Neuronal stem cell (in vitro differentiated cells): ENCODE measurements at regions not wholly inside any gene's neighbourhood (a gene's known extent, or its start where the extent isn't known, plus 50 kb on each side); places are given as distances from the start of the nearest gene placed in this dataset.

Experiments used
- DNase-seq: peaks from one replicate; pipeline ENCODE4 v3.0.0-alpha.2; 2013; ENCODE audit warnings: low spot score
- H2AFZ ChIP-seq: one replicate; pipeline ENCODE4 v1.6.1; 2013; ENCODE audit warnings: mild to moderate bottlenecking, low read length, inconsistent platforms
- H2AK5ac ChIP-seq: 2 replicates; pipeline ENCODE4 v1.6.1; 2013; ENCODE audit warnings: low read depth, mild to moderate bottlenecking, inconsistent platforms, low read length, moderate library complexity, mixed read lengths
- H2BK120ac ChIP-seq: 2 replicates; pipeline ENCODE4 v1.6.1; 2013; ENCODE audit warnings: low read depth, mild to moderate bottlenecking, inconsistent platforms, low read length, moderate library complexity, mixed read lengths
- H2BK12ac ChIP-seq: one replicate; pipeline ENCODE4 v1.6.1; 2013; ENCODE audit warnings: low read length, inconsistent platforms
- H2BK15ac ChIP-seq: 2 replicates; pipeline ENCODE4 v1.6.1; 2013; ENCODE audit warnings: mild to moderate bottlenecking, low read length, inconsistent platforms, mixed read lengths
- H2BK5ac ChIP-seq: one replicate; pipeline ENCODE4 v1.6.1; 2013; ENCODE audit warnings: inconsistent platforms, mild to moderate bottlenecking, low read length, moderate library complexity
- H3K14ac ChIP-seq: one replicate; pipeline ENCODE4 v1.6.1; 2013; ENCODE audit warnings: low read length, inconsistent platforms
- H3K18ac ChIP-seq: 2 replicates; pipeline ENCODE4 v1.6.1; 2013; ENCODE audit warnings: low read length, inconsistent platforms
- H3K23ac ChIP-seq: 2 replicates; pipeline ENCODE4 v1.6.1; 2013; ENCODE audit warnings: low read depth, mild to moderate bottlenecking, mixed read lengths, low read length, inconsistent platforms; ENCODE audit not compliant: poor library complexity
- H3K27ac ChIP-seq: replicated peaks from 3 replicates; pipeline ENCODE4 v1.5.1; 2013; ENCODE audit warnings: low read length, inconsistent platforms
- H3K27me3 ChIP-seq, 3 experiments: 2 replicates each; pipeline ENCODE4 v1.6.1; 2013; ENCODE audit warnings: low read length in 3 of 3, mild to moderate bottlenecking in 2 of 3, inconsistent platforms in 1 of 3, low read depth in 1 of 3, mixed read lengths in 1 of 3, moderate library complexity in 1 of 3; ENCODE audit not compliant: control insufficient read depth in 3 of 3, insufficient read depth in 3 of 3
- H3K36me3 ChIP-seq, 2 donors: replicated peaks in 1 of 2; 2 replicates each; pipeline ENCODE4 v1.6.1; 2013; ENCODE audit warnings: low read length in 2 of 2; ENCODE audit not compliant: control insufficient read depth in 2 of 2, insufficient read depth in 2 of 2
- H3K4ac ChIP-seq: 2 replicates; pipeline ENCODE4 v1.6.1; 2013; ENCODE audit warnings: inconsistent platforms, mild to moderate bottlenecking, low read length, moderate library complexity
- H3K4me1 ChIP-seq, 2 donors: 1 replicate in 1 of 2; 2 replicates in 1 of 2; pipeline ENCODE4 v1.6.1; 2013; ENCODE audit warnings: low read length in 2 of 2, low read depth in 1 of 2; ENCODE audit not compliant: control insufficient read depth in 2 of 2, insufficient read depth in 1 of 2
- H3K4me2 ChIP-seq: one replicate; pipeline ENCODE4 v1.6.1; 2013; ENCODE audit warnings: mild to moderate bottlenecking, low read length, inconsistent platforms; ENCODE audit not compliant: insufficient read depth, poor library complexity, severe bottlenecking
- H3K4me3 ChIP-seq, 2 donors: 2 replicates each; pipeline ENCODE4 v1.5.1; 2013; ENCODE audit warnings: low read length in 2 of 2, mild to moderate bottlenecking in 2 of 2, inconsistent platforms in 1 of 2, moderate library complexity in 1 of 2
- H3K79me1 ChIP-seq: one replicate; pipeline ENCODE4 v1.6.1; 2013; ENCODE audit warnings: low read depth, mild to moderate bottlenecking, inconsistent platforms, low read length, moderate library complexity
- H3K9ac ChIP-seq: one replicate; pipeline ENCODE4 v1.6.1; 2013; ENCODE audit warnings: mild to moderate bottlenecking, low read depth, low read length, inconsistent platforms; ENCODE audit not compliant: poor library complexity
- H3K9me3 ChIP-seq, 2 donors: replicated peaks in 1 of 2; 2 replicates each; pipeline versions ENCODE3 to v1.6.1; 2013; ENCODE audit warnings: low read length in 2 of 2, mild to moderate bottlenecking in 2 of 2, inconsistent platforms in 1 of 2, low read depth in 1 of 2, mixed read lengths in 1 of 2, moderate library complexity in 1 of 2; ENCODE audit not compliant: control insufficient read depth in 2 of 2, insufficient read depth in 1 of 2
- H4K8ac ChIP-seq: one replicate; pipeline ENCODE4 v1.6.1; 2013; ENCODE audit warnings: low read depth, mild to moderate bottlenecking, inconsistent platforms, low read length, moderate library complexity
- H4K91ac ChIP-seq: one replicate; pipeline ENCODE4 v1.6.1; 2013; ENCODE audit warnings: low read length, low read depth, mild to moderate bottlenecking, inconsistent platforms; ENCODE audit not compliant: poor library complexity
- WGBS, 2 donors: extraction: QIAGEN DNeasy Blood & Tissue Kit; methylation state at CpG; one replicate each; pipeline ENCODE4 v1.1.7; 2013; ENCODE audit warnings: missing lambda C conversion rate in 2 of 2, mixed read lengths in 1 of 2; ENCODE audit not compliant: insufficient read length in 2 of 2, insufficient replicate concordance in 1 of 2; ENCODE audit errors: extremely low coverage in 2 of 2; 5-methylcytosine and 5-hydroxymethylcytosine counted together

DNA sequence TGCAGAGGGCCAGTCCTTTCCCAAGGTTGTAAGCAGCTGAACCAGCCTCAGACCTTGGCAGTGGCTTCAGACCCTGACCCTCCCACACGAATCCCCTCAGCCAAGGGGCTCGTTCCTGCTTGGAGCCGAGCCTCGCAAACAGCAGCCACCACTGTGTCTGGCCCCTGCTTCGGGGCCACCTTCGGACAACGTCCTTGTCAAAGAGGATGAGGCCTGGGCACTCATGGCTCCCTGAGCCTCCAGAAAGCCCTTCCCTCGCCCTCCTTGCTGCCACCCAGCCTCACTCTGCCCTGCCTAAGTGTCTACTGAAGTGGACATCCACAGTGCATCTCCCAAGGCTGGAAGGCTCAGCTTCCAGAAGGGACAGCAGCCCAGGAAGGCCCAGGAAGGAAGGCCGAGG is 161.7 kb downstream of the OLFM1 start:
- H3K4ac ChIP-seq: no peak overlapping the region
- H3K18ac ChIP-seq: peak overlapping the region; percentile 58
- H2AFZ ChIP-seq: no peak overlapping the region
- peak overlapping the region; percentile 97 for H2AK5ac ChIP-seq
- no peak overlapping the region for H4K91ac ChIP-seq
- peak overlapping the region; percentile 78 for H2BK5ac ChIP-seq
- no peak overlapping the region for H3K23ac ChIP-seq
- peak overlapping the region; percentile 98 for H2BK15ac ChIP-seq
- no peaks in the 10 kb centered on the region for H3K79me1 ChIP-seq
- H3K9ac ChIP-seq: peak overlapping the region; percentile 30
- H3K14ac ChIP-seq: no peak overlapping the region
- no CpG with 5 or more reads among the region's 9 CpGs for whole genome bisulfite sequencing, 2 donors
- H3K27ac ChIP-seq: no peak overlapping the region
- no peak overlapping the region for H3K4me2 ChIP-seq
- no peak overlapping the region for H2BK120ac ChIP-seq
- H3K36me3 ChIP-seq: no peaks in the 10 kb centered on the region
- no peak overlapping the region for H3K4me3 ChIP-seq
- H3K4me1 ChIP-seq: peaks cover 0 to 21% of the 10 kb centered on the region in 2 donors
- peaks cover 0 to 4% of the 10 kb centered on the region in 2 donors for H3K9me3 ChIP-seq
- peak overlapping the region; percentile 43 for H4K8ac ChIP-seq
- H3K27me3 ChIP-seq: peaks cover 0 to 22% (median 3%) of the 10 kb centered on the region in 3 experiments
- peak overlapping the region; percentile 30 for H2BK12ac ChIP-seq
- DNase-seq: no peak

DNA sequence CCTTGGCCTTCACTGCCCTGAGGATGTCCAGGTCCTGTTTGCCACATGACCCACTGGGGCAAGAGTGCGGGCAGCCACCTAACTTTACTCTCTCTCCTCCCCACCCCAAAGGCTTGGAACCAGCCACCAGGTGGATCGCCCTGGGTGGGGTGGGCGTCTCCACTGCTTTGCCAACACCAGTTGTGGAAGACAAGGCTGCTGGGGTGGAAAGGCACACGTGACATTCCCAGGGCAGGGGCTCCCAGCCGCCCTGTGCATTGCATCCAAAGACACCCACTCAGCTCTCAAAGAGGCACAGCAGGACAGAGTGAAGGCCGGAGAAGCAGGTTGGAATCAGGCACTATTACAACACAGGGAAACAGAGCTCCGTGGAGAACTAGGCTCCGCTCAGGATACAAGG is 162.2 kb downstream of the OLFM1 start:
- H3K9ac ChIP-seq: no peak overlapping the region
- H3K27ac ChIP-seq: no peak overlapping the region
- DNase-seq: no peak
- no peaks in the 10 kb centered on the region for H3K79me1 ChIP-seq
- no CpG with 5 or more reads among the region's 8 CpGs for WGBS, 2 donors
- no peak overlapping the region for H3K4me2 ChIP-seq
- H3K36me3 ChIP-seq: no peaks in the 10 kb centered on the region
- no peak overlapping the region for H2AFZ ChIP-seq
- H2AK5ac ChIP-seq: peak overlapping the region; percentile 97
- no peak overlapping the region for H4K8ac ChIP-seq
- H2BK5ac ChIP-seq: no peak overlapping the region
- peaks cover 0 to 21% of the 10 kb centered on the region in 2 donors for H3K4me1 ChIP-seq
- no peak overlapping the region for H4K91ac ChIP-seq
- H3K27me3 ChIP-seq: peaks cover 0 to 25% (median 3%) of the 10 kb centered on the region in 3 experiments
- H2BK12ac ChIP-seq: no peak overlapping the region
- H3K4me3 ChIP-seq: no peak overlapping the region
- H3K18ac ChIP-seq: peak overlapping the region; percentile 2
- H3K14ac ChIP-seq: no peak overlapping the region
- peaks cover 0 to 4% of the 10 kb centered on the region in 2 donors for H3K9me3 ChIP-seq
- H2BK15ac ChIP-seq: peak overlapping the region; percentile 98
- no peak overlapping the region for H3K4ac ChIP-seq
- peak overlapping the region; percentile 3 for H3K23ac ChIP-seq
- H2BK120ac ChIP-seq: no peak overlapping the region

DNA sequence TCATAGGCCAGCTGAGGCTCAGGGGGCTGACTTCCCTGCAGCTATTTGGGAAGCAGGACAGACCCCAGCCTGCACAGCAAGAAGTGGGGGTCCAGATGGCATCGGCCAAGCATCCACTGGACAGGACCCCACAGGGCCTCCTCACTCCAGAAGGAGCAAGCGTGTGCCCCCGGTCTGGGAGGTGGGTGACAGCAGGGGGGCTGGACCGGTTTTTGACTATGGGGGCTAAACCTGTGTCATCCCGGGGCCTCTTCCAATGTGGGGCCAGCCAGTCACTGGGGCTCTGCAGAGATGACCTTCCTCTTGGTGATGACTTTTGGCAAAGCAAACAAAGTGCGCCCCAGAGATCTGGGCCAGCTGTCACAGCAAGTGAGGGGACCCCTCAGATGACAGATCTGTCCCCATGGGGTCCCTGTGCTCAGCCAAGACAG is 163.9 kb downstream of the OLFM1 start:
- H2AK5ac ChIP-seq: peak overlapping the region; percentile 40
- H2BK12ac ChIP-seq: peak overlapping the region; percentile 2
- no peak overlapping the region for H3K4me3 ChIP-seq
- no peak overlapping the region for H3K9ac ChIP-seq
- peaks cover 0 to 30% of the 10 kb centered on the region in 2 donors for H3K4me1 ChIP-seq
- H4K91ac ChIP-seq: no peak overlapping the region
- H3K14ac ChIP-seq: no peak overlapping the region
- peak overlapping the region; percentile 31 for H3K23ac ChIP-seq
- no peak overlapping the region for H3K4me2 ChIP-seq
- H3K18ac ChIP-seq: peak overlapping the region; percentile 38
- peak overlapping the region; percentile 3 for H2BK15ac ChIP-seq
- peaks cover 0 to 25% (median 3%) of the 10 kb centered on the region in 3 experiments for H3K27me3 ChIP-seq
- no peaks in the 10 kb centered on the region for H3K36me3 ChIP-seq
- peak overlapping the region; percentile 29 for H2BK5ac ChIP-seq
- H3K79me1 ChIP-seq: no peaks in the 10 kb centered on the region
- WGBS, 2 donors: no CpG with 5 or more reads among the region's 6 CpGs
- peaks cover 0 to 4% of the 10 kb centered on the region in 2 donors for H3K9me3 ChIP-seq
- no peak overlapping the region for H2AFZ ChIP-seq
- H3K27ac ChIP-seq: no peak overlapping the region
- H4K8ac ChIP-seq: no peak overlapping the region
- H3K4ac ChIP-seq: no peak overlapping the region
- DNase-seq: no peak
- no peak overlapping the region for H2BK120ac ChIP-seq

DNA sequence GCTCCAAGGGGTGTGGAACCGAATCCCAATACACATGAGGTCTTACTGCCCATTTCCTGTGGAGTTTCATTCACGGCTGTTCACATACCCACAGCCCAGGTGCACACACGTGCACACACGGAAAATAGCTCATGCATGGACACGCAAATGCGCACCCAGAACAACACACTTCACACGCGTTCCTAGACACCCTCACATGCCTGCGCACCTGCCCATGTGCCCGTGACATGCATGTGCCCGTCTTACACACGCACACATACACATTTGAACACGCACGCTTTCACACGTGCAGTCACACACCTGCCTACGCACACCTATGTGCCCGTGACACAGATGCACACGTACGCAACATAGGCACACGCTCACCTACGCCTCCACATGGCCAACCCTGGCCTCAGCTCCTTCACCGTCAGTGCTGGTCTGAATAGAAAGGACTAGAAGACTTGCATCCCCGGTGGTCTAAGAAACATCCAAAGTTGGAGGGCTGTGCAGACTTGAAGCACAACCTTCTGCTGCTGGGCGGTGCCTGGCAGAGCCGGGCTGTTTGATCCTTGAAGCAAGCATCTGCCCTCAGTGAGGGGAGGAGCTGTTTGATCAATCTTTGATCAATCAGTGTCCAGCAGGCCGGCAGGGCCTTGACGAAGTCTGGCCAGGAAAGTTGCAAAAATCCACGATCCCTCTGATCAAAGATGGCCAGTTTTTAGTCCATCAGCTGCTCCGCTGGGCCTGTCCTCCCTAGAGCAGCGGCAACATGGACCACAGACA is 164.7 kb downstream of the OLFM1 start:
- Histone ChIP-seq H3K4ac (peak overlapping the region; percentile 7), H2BK120ac (no peak overlapping the region), H2BK12ac (peak overlapping the region; percentile 2), H3K9me3 (peaks cover 0 to 4% of the 10 kb centered on the region in 2 donors), H4K91ac (no peak overlapping the region), H3K27me3 (peaks cover 0 to 25% (median 3%) of the 10 kb centered on the region in 3 experiments), H2BK5ac (no peak overlapping the region), H4K8ac (no peak overlapping the region), H2AFZ (no peak overlapping the region), H3K14ac (peak overlapping the region; percentile 65), H3K4me2 (no peak overlapping the region), H3K9ac (peak overlapping the region; percentile 60), H3K18ac (peak overlapping the region; percentile 96), H3K4me3 (peak overlapping the region in 1 of 2 donors; percentile 12), H3K23ac (peak overlapping the region; percentile 37), H3K4me1 (peaks cover 0 to 30% of the 10 kb centered on the region in 2 donors), H3K79me1 (no peaks in the 10 kb centered on the region), H2BK15ac (peak overlapping the region; percentile 3), H3K27ac (no peak overlapping the region), H2AK5ac (peak overlapping the region; percentile 82), H3K36me3 (no peaks in the 10 kb centered on the region)
- WGBS, 2 donors: no CpG with 5 or more reads among the region's 30 CpGs
- DNase-seq: no peak
